H1 (cell line): ENCODE measurements at regions not wholly inside any gene's neighbourhood (a gene's known extent, or its start where the extent isn't known, plus 50 kb on each side); places are given as distances from the start of the nearest gene placed in this dataset.

Experiments used
- CTCF ChIA-PET: fragments of 300-600 bp; sonication (Branson Sonifier 250); formaldehyde crosslinking; loops from one replicate; lab custom pipeline; 2021; ENCODE audit not compliant: partially characterized antibody; lab: Charles Lee
- POLR2A ChIA-PET: fragments of 300-600 bp; sonication (Branson Sonifier 250); formaldehyde crosslinking; loops from one replicate; lab custom pipeline; 2021; ENCODE audit warnings: inconsistent platforms; ENCODE audit not compliant: partially characterized antibody; lab: Charles Lee
- DNase-seq, 2 experiments: peaks; one replicate each; pipeline versions ENCODE4 v3.0.0 to v3.0.0-alpha.2; 2010 to 2022; ENCODE audit warnings: low spot score in 2 of 2, low read depth in 1 of 2, mixed read lengths in 1 of 2
- FAIRE-seq: peaks from 2 replicates; lab custom pipeline; 2011; peaks lifted over from hg19 to GRCh38; lab: Jason Lieb, UNC
- H2AFZ ChIP-seq: 2 replicates; pipeline ENCODE4 v1.8.1; 2012; ENCODE audit warnings: low read length, inconsistent platforms
- H2AK5ac ChIP-seq: 2 replicates; pipeline ENCODE4 v1.6.1; 2013; ENCODE audit warnings: low read depth, low read length
- H2BK120ac ChIP-seq: replicated peaks from 2 replicates; pipeline ENCODE3; 2013; ENCODE audit warnings: low read depth, low read length, inconsistent platforms
- H2BK12ac ChIP-seq: 2 replicates; pipeline ENCODE4 v1.6.1; 2013; ENCODE audit warnings: low read depth, low read length
- H2BK15ac ChIP-seq: 2 replicates; pipeline ENCODE4 v1.6.1; 2013; ENCODE audit warnings: low read length
- H2BK20ac ChIP-seq: 2 replicates; pipeline ENCODE4 v1.6.1; 2013; ENCODE audit warnings: low read length
- H2BK5ac ChIP-seq: 2 replicates; pipeline ENCODE4 v1.6.1; 2013; ENCODE audit warnings: low read depth, low read length
- H3K14ac ChIP-seq: 2 replicates; pipeline ENCODE4 v1.6.1; 2013; ENCODE audit warnings: inconsistent platforms; ENCODE audit not compliant: insufficient read length
- H3K18ac ChIP-seq: 2 replicates; pipeline ENCODE4 v1.6.1; 2013; ENCODE audit warnings: low read length; ENCODE audit errors: extremely low read depth
- H3K23ac ChIP-seq: 2 replicates; pipeline ENCODE4 v1.6.1; 2013; ENCODE audit warnings: inconsistent platforms; ENCODE audit not compliant: insufficient read length
- H3K23me2 ChIP-seq: 2 replicates; pipeline ENCODE4 v1.6.1; 2013; ENCODE audit warnings: low read depth, low read length
- H3K27ac ChIP-seq: 2 replicates; pipeline ENCODE4 v1.6.1; 2011; ENCODE audit warnings: low read depth, low read length, inconsistent platforms
- H3K27me3 ChIP-seq, 4 experiments: replicated peaks in 1 of 4; 1 replicate in 1 of 4; 2 replicates in 3 of 4; pipeline versions ENCODE4 v1.6.1 to v1.8.1; 2011 to 2013; ENCODE audit warnings: low read length in 3 of 4, mild to moderate bottlenecking in 3 of 4, inconsistent platforms in 2 of 4, mixed read lengths in 2 of 4, moderate library complexity in 1 of 4; ENCODE audit not compliant: control insufficient read depth in 3 of 4, insufficient read depth in 3 of 4; ENCODE audit errors: extremely low read depth in 1 of 4
- H3K36me3 ChIP-seq, 4 experiments: 2 replicates each; pipeline versions ENCODE4 v1.6.1 to v1.8.1; 2011 to 2013; ENCODE audit warnings: mild to moderate bottlenecking in 4 of 4, low read length in 3 of 4, moderate library complexity in 2 of 4, control low read depth in 1 of 4, inconsistent platforms in 1 of 4; ENCODE audit not compliant: insufficient read depth in 4 of 4, control insufficient read depth in 2 of 4
- H3K4ac ChIP-seq: replicated peaks from 2 replicates; pipeline ENCODE3; 2013; ENCODE audit warnings: low read length, low read depth, mixed read lengths, inconsistent platforms; ENCODE audit not compliant: insufficient read length
- H3K4me1 ChIP-seq, 4 experiments: replicated peaks in 1 of 4; 1 replicate in 1 of 4; 2 replicates in 3 of 4; pipeline versions ENCODE4 v1.6.1 to v1.8.1; 2011 to 2013; ENCODE audit warnings: low read length in 3 of 4, inconsistent platforms in 2 of 4, mixed read lengths in 1 of 4; ENCODE audit not compliant: insufficient read depth in 4 of 4, control insufficient read depth in 3 of 4
- H3K4me2 ChIP-seq, 2 experiments: 2 replicates each; pipeline versions ENCODE4 v1.6.1 to v1.8.1; 2011 to 2013; ENCODE audit warnings: low read depth in 2 of 2, low read length in 2 of 2, control low read depth in 1 of 2, inconsistent platforms in 1 of 2, mild to moderate bottlenecking in 1 of 2; ENCODE audit not compliant: insufficient read depth in 1 of 2
- H3K4me3 ChIP-seq, 4 experiments: fragments of 200-600, 300-600 bp in 1 of 4; sonication (generic), shearing (Covaris generic), sonication (Bioruptor Twin) in 1 of 4; 2 replicates each; pipeline versions ENCODE4 v1.5.1 to v1.8.1; 2011 to 2016; ENCODE audit warnings: low read length in 4 of 4, low read depth in 3 of 4, control low read depth in 2 of 4, inconsistent platforms in 2 of 4, mild to moderate bottlenecking in 2 of 4, mixed read lengths in 1 of 4, moderate library complexity in 1 of 4; ENCODE audit not compliant: insufficient read depth in 2 of 4; ENCODE audit errors: extremely low read depth in 1 of 4
- H3K56ac ChIP-seq: replicated peaks from 2 replicates; pipeline ENCODE3; 2013; ENCODE audit warnings: low read depth, mild to moderate bottlenecking, mixed read lengths, low read length, inconsistent platforms; ENCODE audit not compliant: insufficient read length
- H3K79me1 ChIP-seq: 2 replicates; pipeline ENCODE4 v1.6.1; 2013; ENCODE audit warnings: low read depth, low read length, control low read depth
- H3K79me2 ChIP-seq, 2 experiments: 2 replicates each; pipeline versions ENCODE4 v1.6.1 to v1.8.1; 2012 to 2013; ENCODE audit warnings: low read length in 2 of 2, mild to moderate bottlenecking in 2 of 2, inconsistent platforms in 1 of 2; ENCODE audit not compliant: insufficient read depth in 2 of 2, control insufficient read depth in 1 of 2
- H3K9ac ChIP-seq, 4 experiments: replicated peaks in 1 of 4; 1 replicate in 1 of 4; 2 replicates in 3 of 4; pipeline versions ENCODE4 v1.6.1 to v1.8.1; 2011 to 2013; ENCODE audit warnings: low read depth in 3 of 4, low read length in 3 of 4, control low read depth in 2 of 4, mild to moderate bottlenecking in 2 of 4, moderate library complexity in 2 of 4, inconsistent platforms in 1 of 4; ENCODE audit errors: extremely low read depth in 1 of 4
- H3K9me3 ChIP-seq, 2 experiments: 2 replicates each; pipeline versions ENCODE4 v1.6.1 to v1.8.1; 2012 to 2013; ENCODE audit warnings: mild to moderate bottlenecking in 2 of 2, moderate library complexity in 2 of 2, control low read depth in 1 of 2, inconsistent platforms in 1 of 2, low read depth in 1 of 2, low read length in 1 of 2, mixed read lengths in 1 of 2; ENCODE audit not compliant: insufficient read depth in 2 of 2
- H4K20me1 ChIP-seq, 2 experiments: replicated peaks in 1 of 2; 2 replicates each; pipeline versions ENCODE3 to v1.8.1; 2011 to 2013; ENCODE audit warnings: inconsistent platforms in 2 of 2, low read length in 2 of 2, mild to moderate bottlenecking in 1 of 2; ENCODE audit not compliant: insufficient read depth in 2 of 2, control insufficient read depth in 1 of 2
- H4K5ac ChIP-seq: 2 replicates; pipeline ENCODE4 v1.6.1; 2013; ENCODE audit warnings: low read length, low read depth, mixed read lengths, inconsistent platforms; ENCODE audit not compliant: insufficient read length
- H4K8ac ChIP-seq: 2 replicates; pipeline ENCODE4 v1.8.0; 2013; ENCODE audit warnings: mild to moderate bottlenecking, moderate library complexity, low read length, inconsistent platforms; ENCODE audit not compliant: insufficient read depth; ENCODE audit errors: extremely low read depth
- H4K91ac ChIP-seq: replicated peaks from 2 replicates; pipeline ENCODE3; 2013; ENCODE audit warnings: low read length, mixed read lengths, inconsistent platforms; ENCODE audit not compliant: insufficient read length
- BRCA1 ChIP-seq: IDR thresholded peaks from 2 replicates; pipeline ENCODE4 v1.6.1; 2012; ENCODE audit warnings: low read depth, low read length, improper control_type of control experiment
- CBX5 ChIP-seq: fragments of 300-800, 300-1000 bp; sonication (generic); IDR thresholded peaks from 2 replicates; pipeline ENCODE4 v1.7.1; 2016; ENCODE audit warnings: antibody characterized with exemption, low read length, low read depth
- CHD2 ChIP-seq: IDR thresholded peaks from 2 replicates; pipeline ENCODE4 v1.6.1; 2012; ENCODE audit warnings: low read length, improper control_type of control experiment
- HDAC6 ChIP-seq: IDR thresholded peaks from one replicate; pipeline ENCODE4 v1.7.1; 2012; ENCODE audit warnings: low read depth, mild to moderate bottlenecking, inconsistent platforms, low read length, moderate library complexity
- JUN ChIP-seq: IDR thresholded peaks from 2 replicates; pipeline ENCODE4 v1.6.1; 2011; ENCODE audit warnings: low read depth, mild to moderate bottlenecking, improper control_type of control experiment, low read length
- JUND ChIP-seq: IDR thresholded peaks from 2 replicates; pipeline ENCODE4 v1.6.1; 2011; ENCODE audit warnings: mild to moderate bottlenecking, improper control_type of control experiment, low read length
- MAFK ChIP-seq: IDR thresholded peaks from 2 replicates; pipeline ENCODE4 v1.6.1; 2012; ENCODE audit warnings: low read depth, mild to moderate bottlenecking, improper control_type of control experiment, low read length
- NANOG ChIP-seq: IDR thresholded peaks from 2 replicates; pipeline ENCODE4 v1.6.1; 2011; ENCODE audit warnings: low read length, low read depth, mild to moderate bottlenecking, inconsistent platforms; ENCODE audit not compliant: insufficient read depth, poor library complexity, severe bottlenecking
- PHF8 ChIP-seq: fragments of 200-600 bp; sonication (generic); conservative IDR thresholded peaks from 2 replicates; pipeline ENCODE4 v1.7.1; 2012; ENCODE audit warnings: low read depth, mild to moderate bottlenecking, inconsistent platforms, low read length, moderate library complexity
- POLR2A ChIP-seq, 2 experiments: IDR thresholded peaks; 1 replicate in 1 of 2; 2 replicates in 1 of 2; pipeline ENCODE4 v1.6.1; 2011; ENCODE audit warnings: low read depth in 2 of 2, low read length in 2 of 2, mild to moderate bottlenecking in 2 of 2; ENCODE audit errors: control extremely low read depth in 1 of 2
- RFX5 ChIP-seq: IDR thresholded peaks from 2 replicates; pipeline ENCODE4 v1.6.1; 2011; ENCODE audit warnings: low read depth, low read length, improper control_type of control experiment, borderline replicate concordance
- SIRT6 ChIP-seq: IDR thresholded peaks from one replicate; pipeline ENCODE4 v1.7.1; 2012; ENCODE audit warnings: low read length, inconsistent platforms
- SIX5 ChIP-seq: IDR thresholded peaks from 2 replicates; pipeline ENCODE4 v1.6.1; 2011; ENCODE audit warnings: mild to moderate bottlenecking, low read depth, low read length
- SP2 ChIP-seq: IDR thresholded peaks from 2 replicates; pipeline ENCODE4 v1.6.1; 2012; ENCODE audit warnings: mild to moderate bottlenecking, low read length, inconsistent platforms
- SP4 ChIP-seq: IDR thresholded peaks from 2 replicates; pipeline ENCODE4 v1.6.1; 2012; ENCODE audit warnings: low read length, inconsistent platforms
- SRF ChIP-seq: IDR thresholded peaks from 2 replicates; pipeline ENCODE4 v1.6.1; 2011; ENCODE audit warnings: mild to moderate bottlenecking, low read depth, low read length, moderate library complexity
- WGBS, 2 experiments: shearing (Covaris generic) in 1 of 2; methylation state at CpG; one replicate each; pipeline versions ENCODE4 v1.1.6 to v1.1.7; 2013 to 2015; ENCODE audit warnings: low lambda C conversion rate in 2 of 2, mixed read lengths in 2 of 2, inconsistent platforms in 1 of 2, low coverage in 1 of 2, missing lambda C conversion rate in 1 of 2; ENCODE audit not compliant: insufficient replicate concordance in 2 of 2, insufficient coverage in 1 of 2, insufficient read length in 1 of 2; ENCODE audit errors: extremely low coverage in 1 of 2, missing lambda C conversion rate in 1 of 2; 5-methylcytosine and 5-hydroxymethylcytosine counted together

DNA sequence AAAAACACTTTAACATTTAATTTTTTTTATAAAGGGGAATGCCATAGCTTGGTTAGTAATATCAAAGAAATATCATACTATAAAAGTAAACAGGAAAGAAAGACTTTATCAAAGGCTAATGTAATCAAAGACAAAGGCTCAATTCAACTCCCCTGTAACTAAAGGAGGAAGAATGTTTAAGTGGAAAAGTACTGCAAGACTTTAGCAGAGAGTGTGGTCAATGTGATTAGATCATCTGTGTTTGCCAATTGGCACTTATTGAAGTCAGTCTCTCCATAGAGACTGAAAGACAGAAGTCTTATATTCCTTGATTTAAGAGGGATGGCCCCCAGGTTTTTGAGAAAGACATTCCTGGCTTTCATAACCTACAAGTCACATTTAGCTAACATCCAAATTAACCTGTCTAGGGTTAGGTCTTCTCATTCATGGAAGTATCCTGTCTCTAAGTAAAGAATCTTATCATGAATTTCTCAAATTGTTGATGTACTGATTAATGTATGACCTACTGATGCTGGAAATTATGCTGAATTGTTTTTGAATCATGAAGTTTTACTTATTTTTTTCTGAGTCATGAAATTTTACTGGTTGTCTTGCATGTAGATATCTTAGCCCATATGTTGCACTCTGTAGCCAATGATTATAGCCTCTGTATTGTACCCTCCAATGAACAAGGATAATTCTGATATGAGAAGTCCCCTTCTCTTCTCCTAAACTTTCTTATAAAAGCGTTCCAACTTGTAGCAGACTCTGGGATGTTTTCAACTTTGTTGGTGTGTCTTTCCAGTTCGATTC is 65.4 kb downstream of the ATXN7L3B start:
- H2BK20ac ChIP-seq, result no peak overlapping the region
- 85% methylated on average over 2 of the region's 2 CpGs; no CpG with 5 or more reads in 1 of the 2 experiments for WGBS, 2 experiments
- TF ChIP-seq POLR2A (IDR thresholded peaks at IDR 0.05; ENCODE audit: control extremely low read depth in 1 of 2, low read depth in 2 of 2, low read length in 2 of 2), result no peak
- no peak for TF ChIP-seq SRF
- no peak for TF ChIP-seq NANOG
- no peak for TF ChIP-seq CHD2
- TF ChIP-seq MAFK, result no peak
- TF ChIP-seq SP4, result no peak
- TF ChIP-seq PHF8, result no peak
- no peak for TF ChIP-seq RFX5
- no peak for TF ChIP-seq SP2
- TF ChIP-seq SIX5, result no peak
- no peak for TF ChIP-seq SIRT6
- TF ChIP-seq JUN, result no peak
- TF ChIP-seq CBX5, result no peak
- TF ChIP-seq BRCA1, result no peak
- no peak for TF ChIP-seq JUND
- no peak for TF ChIP-seq HDAC6

More for the DNA sequence above, 65.4 kb downstream of the ATXN7L3B start:
- Histone ChIP-seq H3K14ac (no peak overlapping the region), H2BK12ac (no peak overlapping the region), H2BK5ac (no peak overlapping the region), H3K56ac (no peak overlapping the region), H3K27me3 (no peaks in the 10 kb centered on the region), H4K91ac (no peak overlapping the region), H3K23ac (no peak overlapping the region), H3K9me3 (peaks cover 11 to 12% of the 10 kb centered on the region in 2 experiments), H3K36me3 (peaks cover 0 to 5% (median 0%) of the 10 kb centered on the region in 4 experiments; a peak in 1 of 8 replicates), H3K4me2 (no peak overlapping the region), H3K79me2 (no peaks in the 10 kb centered on the region), H2BK15ac (no peak overlapping the region), H4K20me1 (no peaks in the 10 kb centered on the region), H2AK5ac (no peak overlapping the region), H3K4me1 (no peaks in the 10 kb centered on the region), H4K8ac (no peak overlapping the region), H3K4me3 (no peak overlapping the region), H4K5ac (no peak overlapping the region), H3K27ac (no peak overlapping the region), H2BK120ac (no peak overlapping the region), H3K18ac (no peak overlapping the region), H3K9ac (no peak overlapping the region), H3K23me2 (no peaks in the 10 kb centered on the region), H3K4ac (no peak overlapping the region), H2AFZ (no peak overlapping the region), H3K79me1 (no peaks in the 10 kb centered on the region)
- DNase-seq, result no peak
- ChIA-PET POLR2A (no interaction called here), CTCF (no interaction called here)
- FAIRE-seq, result no peak
